GM18870 (cell line): ENCODE measurements at regions not wholly inside any gene's neighbourhood (a gene's known extent, or its start where the extent isn't known, plus 50 kb on each side); places are given as distances from the start of the nearest gene placed in this dataset.

Source experiments
- ATAC-seq: cut with Tn5 transposase; IDR thresholded peaks from one replicate; pipeline ENCODE4 v1.9.1; 2021; ENCODE audit warnings: moderate library complexity; ENCODE audit not compliant: unreplicated experiment

- no peak for ATAC-seq
Measured at GRCh38 chr5:67266654-67267350, 70.2 kb upstream of the CD180 start.

- ATAC-seq = no peak
Measured at GRCh38 chr5:67265951-67266350, 69.4 kb upstream of the CD180 start.

- no peak for ATAC-seq
Measured at GRCh38 chr5:67263656-67264408, 67.2 kb upstream of the CD180 start.

GRCh38 chr5:67262956-67263355, 66.4 kb upstream of the CD180 start:
- ATAC-seq = no peak

- ATAC-seq = no peak
Measured at GRCh38 chr5:67262206-67262605, 65.6 kb upstream of the CD180 start.

GRCh38 chr5:67259548-67260215, 63.1 kb upstream of the CD180 start:
- no peak for ATAC-seq

GRCh38 chr5:67257500-67257899, 60.9 kb upstream of the CD180 start:
- ATAC-seq = no peak

- ATAC-seq = no peak
Measured at GRCh38 chr5:67257077-67257476, 60.5 kb upstream of the CD180 start.

- no peak for ATAC-seq
Measured at GRCh38 chr5:67255881-67256280, 59.3 kb upstream of the CD180 start.

GRCh38 chr5:67253911-67254310, 57.3 kb upstream of the CD180 start:
- no peak for ATAC-seq

- no peak for ATAC-seq
Measured at GRCh38 chr5:67249590-67249895, 52.9 kb upstream of the CD180 start.

GRCh38 chr5:67248703-67249589, 52.3 kb upstream of the CD180 start:
- no peak for ATAC-seq

- ATAC-seq = no peak
Measured at GRCh38 chr5:67246546-67247268, 50.1 kb upstream of the CD180 start.
